Stimulated activated CD4-positive, alpha-beta T cell treated with anti-CD3 and anti-CD28 coated beads, Interleukin-4, amount 100 ng/mL, for 4 hours (primary cell): ENCODE measurements at regions not wholly inside any gene's neighbourhood (a gene's known extent, or its start where the extent isn't known, plus 50 kb on each side); places are given as distances from the start of the nearest gene placed in this dataset.

Experiments
- DNase-seq, 2 experiments: peaks; one replicate each; pipeline ENCODE4 v3.0.0-alpha.2; 2020

DNA sequence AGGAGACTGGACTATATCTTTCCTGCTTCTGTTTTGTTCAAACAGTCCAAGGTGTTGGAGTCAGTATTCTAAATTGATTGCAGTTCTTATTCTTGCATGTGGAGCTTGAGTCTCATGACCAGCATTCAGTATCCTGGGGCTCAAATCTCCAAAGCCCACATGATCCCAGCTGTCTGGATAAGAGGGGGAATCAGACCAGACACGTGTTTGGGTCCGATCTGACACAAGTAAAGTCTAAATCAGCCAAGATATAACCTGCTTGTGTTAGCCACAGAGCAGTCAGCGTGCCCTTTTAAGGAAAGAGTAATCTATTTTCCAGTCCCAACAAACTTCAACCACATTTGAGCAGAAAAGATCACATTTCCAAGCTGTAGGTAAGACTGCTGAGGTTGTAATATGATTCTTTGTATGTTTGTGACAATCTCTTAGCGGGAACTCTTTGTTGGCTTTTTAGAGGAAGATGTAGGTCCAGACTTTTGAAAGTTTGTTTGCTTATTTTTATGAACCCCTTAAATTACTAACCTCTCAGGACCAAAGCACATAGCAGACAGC lies 334.6 kb downstream of the SLC4A3 start:
- no peak for DNase-seq

DNA sequence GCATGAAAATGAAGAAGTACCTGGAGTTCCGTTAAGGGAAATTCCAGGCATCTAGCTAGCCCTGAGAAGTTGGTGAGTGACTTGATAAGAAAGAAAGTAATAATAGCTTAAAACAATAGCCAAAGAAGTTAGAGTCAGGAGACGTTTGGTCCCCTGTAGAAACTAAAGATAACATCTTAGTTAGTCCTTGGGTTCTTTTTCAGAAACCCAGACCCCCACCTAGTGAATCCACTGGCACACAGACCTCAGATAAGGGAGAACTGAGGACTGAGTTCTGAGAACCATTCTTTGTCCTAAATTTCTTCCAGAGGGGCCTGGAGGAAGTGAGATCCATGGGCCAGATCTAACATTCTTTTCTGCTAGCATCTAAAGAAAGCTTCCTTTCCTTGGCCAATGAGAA lies 335.4 kb downstream of the SLC4A3 start:
- no peak for DNase-seq

DNA sequence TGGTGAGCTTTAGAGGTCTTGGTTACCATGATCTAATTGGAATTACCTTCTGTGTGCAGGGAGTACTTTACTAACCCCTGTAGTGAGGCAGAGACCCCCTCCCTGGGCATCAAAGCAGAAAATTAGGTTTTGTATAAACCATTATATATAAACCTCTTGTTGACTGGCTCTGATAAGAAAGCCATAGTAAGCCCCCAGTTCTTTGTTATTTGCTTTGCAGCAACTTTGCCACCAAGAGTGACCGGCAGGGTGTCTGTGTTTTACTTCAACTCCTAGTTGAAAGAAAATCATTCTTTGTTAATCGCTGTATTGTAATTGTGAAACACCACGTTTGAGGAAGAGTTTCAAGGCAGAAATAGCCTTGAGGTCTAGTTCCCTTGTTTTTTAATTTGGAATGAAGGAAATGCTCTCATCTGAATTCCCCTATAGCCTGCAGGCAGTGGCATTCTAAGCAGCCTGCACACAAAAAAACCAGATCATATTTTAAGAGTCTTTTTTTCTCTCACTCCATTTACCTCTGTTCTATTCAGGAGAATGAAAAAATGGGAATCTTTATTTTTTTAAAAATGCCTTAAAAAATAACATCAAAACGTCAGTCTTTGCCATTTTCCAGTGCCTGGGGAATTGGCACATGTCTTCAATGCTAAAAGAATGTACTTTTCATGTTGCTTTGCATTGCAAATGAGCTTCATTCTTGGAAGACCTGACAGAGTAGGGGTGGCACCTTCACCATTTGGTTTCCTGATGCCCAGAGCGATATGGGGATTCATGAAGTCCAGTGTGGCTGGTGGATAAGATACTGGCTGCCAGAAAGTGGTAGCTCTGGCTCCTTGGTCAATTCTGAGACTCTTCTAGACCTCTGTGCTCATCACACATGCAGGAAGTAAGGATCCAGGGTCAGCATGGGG lies 338.1 kb downstream of the SLC4A3 start:
- DNase-seq: no peak

DNA sequence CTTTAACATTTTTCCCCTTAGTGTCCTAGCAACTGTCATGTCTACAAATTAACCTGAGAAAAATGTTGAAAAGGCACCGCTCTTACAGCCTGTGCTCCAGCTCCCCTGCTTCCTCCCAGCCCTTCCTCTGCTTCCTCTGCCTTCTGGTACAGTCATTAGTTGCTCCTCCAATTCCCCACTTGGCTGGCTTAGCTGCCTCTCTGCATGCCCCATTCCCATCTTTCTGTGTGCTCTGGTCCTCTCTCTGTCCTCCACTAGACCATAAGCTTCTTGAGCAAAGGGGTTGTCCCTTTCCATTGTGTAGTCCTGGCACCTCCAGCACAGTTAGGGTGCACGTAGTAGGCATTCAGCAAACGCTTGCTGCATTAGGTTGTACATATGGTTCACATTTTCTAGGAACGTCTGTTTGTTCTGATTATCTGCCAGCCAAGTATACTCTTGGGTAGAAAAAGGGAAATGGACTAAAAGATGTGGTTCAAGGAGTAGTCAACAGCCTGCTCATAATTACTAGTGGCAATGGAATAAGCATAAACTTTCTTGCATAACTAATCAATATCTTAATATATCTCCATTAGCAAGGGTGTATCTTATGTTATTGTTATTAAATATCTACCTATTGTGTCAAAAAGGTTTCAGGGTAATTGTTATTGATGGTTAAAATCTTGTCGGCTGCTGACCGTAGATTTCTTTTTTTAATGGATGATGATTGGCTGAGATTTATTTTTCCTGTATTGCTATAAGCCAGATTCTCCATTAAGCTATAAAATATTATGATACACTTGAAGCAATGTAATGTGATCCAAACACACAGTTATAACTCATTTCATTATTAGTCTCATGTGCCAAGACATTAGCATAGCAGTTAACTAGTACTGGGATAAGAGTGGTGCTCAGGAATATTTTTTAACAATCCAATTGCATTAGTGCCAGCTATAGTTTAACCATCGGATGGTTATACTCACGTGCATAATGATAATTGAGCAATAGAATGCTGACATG lies 340.1 kb downstream of the SLC4A3 start:
- DNase-seq: no peak

DNA sequence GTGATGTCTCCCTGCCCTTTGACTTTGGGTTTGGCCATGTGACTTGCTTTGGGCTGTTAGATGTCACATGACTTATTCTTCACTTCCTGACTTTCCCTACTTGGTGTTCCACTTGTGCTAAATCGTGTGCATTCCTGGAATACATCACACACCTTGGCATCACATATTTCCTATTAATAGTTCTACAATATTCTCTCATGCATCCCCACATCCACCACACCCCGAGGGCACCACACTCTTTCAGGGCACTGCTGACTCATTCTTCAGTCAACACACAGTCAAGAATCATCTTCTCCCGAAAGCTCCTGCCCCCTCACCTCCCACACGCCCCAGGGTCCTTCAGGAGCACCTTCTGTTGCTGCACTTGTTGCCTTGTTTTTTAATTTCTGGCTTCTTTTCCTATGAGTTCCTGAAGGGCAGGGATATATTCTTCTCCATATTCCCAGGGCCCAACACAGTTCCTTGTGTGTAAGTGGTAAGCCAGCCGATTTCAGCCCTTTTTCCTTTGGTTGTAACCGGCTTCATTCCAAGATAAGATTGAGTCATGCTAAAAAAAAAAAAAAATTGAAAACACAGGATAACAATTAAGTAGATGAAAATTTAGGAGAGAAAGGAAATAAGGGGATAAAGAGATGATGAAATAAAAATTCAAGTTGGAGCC lies 341.4 kb downstream of the SLC4A3 start:
- DNase-seq: no peak

- no peak for DNase-seq
These were observed 342.1 kb downstream of the SLC4A3 start for GRCh38 chr2:219969508-219969907.

GRCh38 chr2:219973136-219973535 lies 345.7 kb downstream of the SLC4A3 start:
- DNase-seq: no peak

DNA sequence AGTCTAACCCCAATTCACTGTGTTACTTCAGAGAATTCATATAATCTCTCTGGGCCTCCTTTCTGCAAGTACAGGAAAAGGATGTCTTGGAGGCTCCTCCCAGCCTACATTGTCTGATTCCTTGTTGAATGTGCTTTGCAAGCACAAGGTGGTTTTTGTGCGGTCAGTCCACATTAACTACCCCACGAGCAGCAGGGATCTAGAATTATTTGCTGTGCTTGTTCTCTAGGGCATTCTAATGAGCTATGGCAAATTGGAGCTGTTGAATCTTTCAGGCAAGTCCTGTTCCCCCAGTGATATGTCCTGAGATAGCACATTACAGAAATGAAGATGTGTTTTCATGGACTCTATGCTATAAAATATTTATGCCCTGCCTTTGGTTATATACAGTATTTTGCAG lies 349.4 kb downstream of the SLC4A3 start:
- DNase-seq: no peak

GRCh38 chr2:219980638-219981037 lies 353.2 kb downstream of the SLC4A3 start:
- DNase-seq: no peak

GRCh38 chr2:219983836-219984235 lies 356.4 kb downstream of the SLC4A3 start:
- DNase-seq: no peak

DNA sequence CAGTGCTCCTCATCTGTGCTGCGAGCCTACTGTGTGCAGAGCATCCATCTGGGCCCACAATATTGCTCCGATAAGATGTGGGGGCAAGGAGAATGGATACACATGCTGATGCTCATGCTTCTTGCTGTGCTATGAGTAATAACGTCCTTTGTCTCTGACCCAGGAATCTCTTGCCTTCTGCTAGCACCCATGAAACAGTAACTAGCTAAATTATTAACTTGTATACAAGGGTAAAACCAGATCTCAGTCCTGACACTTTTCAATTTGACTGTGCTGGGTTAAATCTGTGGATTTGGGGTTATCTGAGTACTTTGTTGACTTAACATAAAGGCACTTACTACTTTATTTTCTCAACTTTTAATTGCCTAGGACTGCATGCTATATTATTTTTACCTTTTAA lies 357.6 kb downstream of the SLC4A3 start:
- DNase-seq: no peak

DNA sequence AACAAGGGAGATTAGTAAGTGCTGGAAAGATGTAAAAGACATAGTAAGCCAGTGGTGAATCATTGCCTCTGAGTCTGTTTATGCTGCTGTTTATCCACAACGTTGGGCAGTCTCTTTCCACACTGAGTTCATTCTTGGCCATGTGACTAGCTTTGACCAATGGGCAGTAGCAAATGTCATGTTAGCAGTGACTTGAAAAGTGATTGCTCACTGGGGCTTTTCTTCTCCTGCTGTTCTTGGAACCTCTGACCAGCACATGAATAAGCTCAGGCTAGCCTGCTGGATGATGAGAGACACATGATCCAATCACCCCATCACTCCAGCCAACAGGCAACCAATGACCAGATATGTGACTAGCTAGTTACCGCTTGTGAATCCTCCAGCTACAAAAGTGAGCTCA lies 360.4 kb downstream of the SLC4A3 start:
- no peak for DNase-seq

- no peak for DNase-seq
These were observed 362.3 kb downstream of the SLC4A3 start for GRCh38 chr2:219989744-219990143.

DNA sequence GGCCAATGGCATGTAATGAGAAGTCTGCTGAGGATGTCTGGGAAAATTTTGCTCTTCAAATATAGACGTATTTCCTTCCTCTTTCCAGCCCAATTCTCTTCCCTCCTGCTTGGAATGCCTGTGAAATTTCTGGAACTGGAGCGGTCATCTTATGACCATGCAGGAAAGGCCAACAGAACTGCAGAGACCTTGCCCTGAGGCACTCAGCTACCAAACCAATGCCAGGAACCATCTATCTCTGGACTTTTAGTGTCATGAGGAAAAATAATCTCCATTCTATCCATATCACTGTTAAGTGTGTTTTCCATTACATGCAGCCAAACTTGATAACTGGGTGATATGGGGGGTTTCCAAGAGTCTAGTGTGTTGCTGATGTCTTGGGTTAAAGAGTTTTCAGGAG lies 363.7 kb downstream of the SLC4A3 start:
- no peak for DNase-seq

DNA sequence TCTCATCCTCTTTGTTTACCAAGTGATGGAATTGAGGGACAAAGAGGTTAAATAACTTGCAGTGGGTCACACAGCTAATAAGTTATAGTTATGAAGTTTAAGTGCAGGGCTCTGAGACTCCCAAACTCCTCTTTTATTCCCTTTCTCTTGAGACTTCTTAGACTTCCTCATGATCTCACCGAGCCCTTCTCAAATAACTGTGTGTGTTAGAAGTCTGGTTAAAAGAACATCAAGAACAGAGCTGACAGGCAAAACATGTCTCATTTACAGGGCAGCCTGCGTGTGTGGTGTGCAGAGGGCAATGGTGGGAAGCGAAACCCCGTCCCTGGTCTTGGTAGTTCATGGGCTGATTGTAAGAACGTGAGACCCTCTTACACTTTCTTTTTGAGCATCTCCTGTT lies 368.0 kb downstream of the SLC4A3 start:
- DNase-seq: no peak

DNA sequence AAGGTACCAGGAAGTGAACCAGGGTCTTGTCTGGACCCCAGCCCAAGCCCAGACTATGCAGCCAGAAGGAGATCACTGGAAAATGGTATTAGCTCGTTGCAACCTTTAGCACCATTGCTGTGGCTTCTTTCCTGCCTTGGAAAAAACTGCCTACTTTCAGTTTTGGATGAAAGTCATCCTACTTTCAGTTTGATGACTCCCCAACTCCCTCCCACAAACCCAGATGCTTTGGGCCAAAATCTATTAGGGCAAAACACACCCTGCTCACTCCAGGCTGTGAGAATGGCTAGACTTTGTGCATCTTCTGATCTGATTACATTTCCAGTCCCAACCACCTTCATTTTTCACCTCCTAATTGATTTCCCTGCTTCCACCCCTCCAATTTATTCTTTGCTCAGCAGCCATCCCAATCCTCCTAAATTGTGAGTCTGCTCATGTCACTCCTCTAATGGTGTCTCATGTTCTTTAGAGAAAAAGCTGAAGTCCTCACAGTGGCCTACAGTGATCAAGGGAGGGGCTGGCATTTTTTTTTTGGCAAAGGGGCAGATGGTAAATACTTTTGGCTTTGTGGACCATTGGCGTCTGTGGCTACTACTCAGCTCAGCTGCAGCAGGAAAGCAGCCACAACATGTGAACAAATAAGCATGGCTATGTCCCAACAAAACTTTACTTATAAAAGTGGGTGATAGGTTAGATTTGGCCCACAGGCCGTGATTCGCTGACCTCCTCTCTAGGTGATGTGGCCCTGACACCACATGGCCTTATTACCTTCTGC lies 368.7 kb downstream of the SLC4A3 start:
- DNase-seq: no peak

DNA sequence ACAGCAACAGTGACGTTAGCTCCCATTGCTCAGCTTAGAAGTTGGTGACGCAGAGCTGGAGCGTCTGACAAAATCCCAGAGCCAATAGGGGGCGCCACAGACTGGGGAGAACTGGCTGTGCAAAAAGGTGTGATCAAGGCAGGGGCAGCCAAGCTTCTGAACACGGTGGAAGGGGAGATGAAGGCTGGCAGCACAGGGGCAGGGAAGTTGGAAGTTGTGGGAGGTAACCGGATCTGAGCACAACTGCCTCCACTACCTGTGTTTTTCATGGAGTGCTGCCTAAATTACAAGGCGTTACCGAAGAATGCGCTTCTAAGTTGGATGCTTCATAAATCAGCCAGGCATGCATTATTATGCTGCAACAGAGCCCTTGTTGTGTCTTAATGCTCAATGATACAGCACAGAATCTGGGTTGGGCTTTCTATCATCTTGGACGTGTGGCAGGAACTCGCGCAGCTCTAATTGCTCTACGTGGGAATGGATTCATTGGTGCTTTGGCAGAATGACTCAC lies 370.0 kb downstream of the SLC4A3 start:
- no peak for DNase-seq

DNA sequence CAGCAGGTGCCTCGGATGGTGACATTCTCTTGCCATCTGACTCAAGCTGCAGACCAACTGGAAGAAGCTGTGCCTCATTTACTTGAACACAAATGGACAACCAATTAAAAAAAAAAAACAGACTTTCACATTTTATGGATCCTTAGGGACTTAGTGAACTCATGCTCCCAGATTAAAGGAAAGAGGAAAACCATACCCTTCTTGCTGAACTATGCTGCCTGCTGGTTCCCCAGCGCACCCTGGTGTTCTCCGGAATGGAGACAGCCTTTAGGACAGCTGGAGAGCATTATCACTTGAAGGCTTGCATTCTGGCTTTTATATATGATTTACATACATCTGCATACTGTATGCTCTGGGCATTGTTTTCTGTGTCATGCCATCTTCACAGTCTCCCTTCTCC lies 370.7 kb downstream of the SLC4A3 start:
- no peak for DNase-seq

DNA sequence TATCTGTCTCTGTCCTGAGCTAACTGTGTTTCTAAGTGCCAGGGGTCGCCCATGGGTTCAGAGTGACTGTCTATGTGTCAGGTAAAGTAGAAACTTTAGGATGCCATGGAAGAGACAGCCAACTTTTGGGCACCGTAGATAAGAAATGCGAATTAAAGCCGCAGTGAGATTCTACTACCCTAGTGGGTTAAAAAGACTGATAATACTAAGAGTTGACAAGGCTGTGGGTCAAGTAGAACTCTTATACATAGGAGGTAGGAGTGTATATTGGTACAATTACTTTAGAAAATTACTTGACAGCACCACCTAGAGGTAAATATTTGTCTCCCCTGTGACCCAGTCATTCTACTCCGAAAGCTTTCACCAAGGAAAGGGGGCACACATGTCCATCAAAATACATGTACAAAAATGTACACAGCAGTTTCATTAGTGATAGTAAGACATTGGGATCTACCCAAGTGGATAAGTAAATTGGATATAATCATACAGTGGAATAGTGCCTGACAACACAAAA lies 371.3 kb downstream of the SLC4A3 start:
- DNase-seq: no peak

- DNase-seq: no peak
These were observed 372.6 kb downstream of the SLC4A3 start for GRCh38 chr2:220000080-220000479.

DNA sequence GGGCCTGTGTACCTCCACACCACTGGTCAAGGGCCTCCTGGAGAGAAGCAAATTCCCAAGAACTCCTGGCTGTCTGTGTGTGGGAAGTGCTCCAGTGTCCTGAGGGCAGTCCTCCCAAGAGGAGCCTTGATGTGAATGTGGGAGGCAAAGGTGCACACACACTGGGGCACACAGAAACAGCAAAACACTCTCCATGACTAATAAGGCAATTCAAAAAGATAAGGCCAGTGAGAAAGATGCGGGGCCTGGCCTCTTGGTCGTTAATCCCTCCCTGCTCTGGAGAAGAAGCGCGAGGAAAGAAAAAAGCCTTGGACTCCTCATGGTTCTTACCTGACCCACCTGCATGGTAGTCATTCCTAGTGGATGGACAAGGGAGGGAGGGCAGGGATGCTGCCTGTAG lies 373.2 kb downstream of the SLC4A3 start:
- DNase-seq: no peak

DNA sequence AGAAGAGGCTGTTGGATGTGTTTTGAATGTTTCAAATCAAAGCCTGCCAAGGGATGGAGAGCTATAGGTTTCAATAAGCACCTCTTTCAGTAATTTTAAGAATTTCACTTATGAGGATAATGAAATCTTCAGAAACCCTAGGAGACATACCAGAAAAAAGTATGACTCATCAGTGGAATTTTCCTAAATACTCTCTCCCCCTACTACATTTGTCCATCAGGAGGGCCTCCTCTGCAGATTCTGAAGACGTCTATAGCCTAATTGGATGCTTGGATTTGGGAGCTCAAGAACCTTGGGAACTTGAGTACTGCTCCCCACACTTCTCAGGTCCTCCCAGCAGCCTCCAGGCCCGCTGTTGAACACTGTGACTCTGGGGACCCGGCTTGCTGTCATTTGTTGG lies 374.3 kb downstream of the SLC4A3 start:
- DNase-seq: no peak
